ENCODE measurements at regions not wholly inside any gene's neighbourhood (a gene's known extent, or its start where the extent isn't known, plus 50 kb on each side); places are given as distances from the start of the nearest gene placed in this dataset.

- TF ChIP-seq CTCF (IDR thresholded peaks at IDR 0.05), result no peak
- no peak for TF ChIP-seq POLR2A (IDR thresholded peaks at IDR 0.05)
Measured at GRCh38 chr3:190709351-190709773, 153.1 kb downstream of the GMNC start.
